IMR-90 (cell line): ENCODE measurements at regions not wholly inside any gene's neighbourhood (a gene's known extent, or its start where the extent isn't known, plus 50 kb on each side); places are given as distances from the start of the nearest gene placed in this dataset.

Source experiments
- BHLHE40 ChIP-seq: fragments of 150-350 bp; IDR thresholded peaks from 2 replicates; pipeline ENCODE4 v1.6.1; 2016; ENCODE audit warnings: mild to moderate bottlenecking, low read depth, low read length
- CEBPB ChIP-seq: IDR thresholded peaks from 2 replicates; pipeline ENCODE4 v1.6.1; 2012; ENCODE audit warnings: low read depth, low read length, improper control_type of control experiment
- CTCF ChIP-seq: conservative IDR thresholded peaks from 2 replicates; pipeline ENCODE4 v1.5.1; 2012; ENCODE audit warnings: mild to moderate bottlenecking, low read depth, low read length, improper control_type of control experiment
- FOS ChIP-seq: fragments of 150-350 bp; IDR thresholded peaks from 2 replicates; pipeline ENCODE4 v1.6.1; 2016; ENCODE audit warnings: low read depth, low read length
- MXI1 ChIP-seq: IDR thresholded peaks from 2 replicates; pipeline ENCODE4 v1.6.1; 2012; ENCODE audit warnings: low read depth, mild to moderate bottlenecking, low read length, moderate library complexity, borderline replicate concordance
- POLR2A ChIP-seq: IDR thresholded peaks from 2 replicates; pipeline ENCODE4 v1.6.1; 2012; ENCODE audit warnings: mild to moderate bottlenecking, low read depth, low read length
- RAD21 ChIP-seq: IDR thresholded peaks from 2 replicates; pipeline ENCODE4 v1.6.1; 2012; ENCODE audit warnings: low read length, improper control_type of control experiment
- RCOR1 ChIP-seq: IDR thresholded peaks from 2 replicates; pipeline ENCODE4 v1.6.1; 2012; ENCODE audit warnings: mild to moderate bottlenecking, low read length, improper control_type of control experiment; ENCODE audit not compliant: insufficient replicate concordance
- RFX5 ChIP-seq: IDR thresholded peaks from 2 replicates; pipeline ENCODE4 v1.8.0; 2012; ENCODE audit warnings: low read depth, mild to moderate bottlenecking, low read length, moderate library complexity
- SMC3 ChIP-seq: fragments of 150-350 bp; IDR thresholded peaks from 2 replicates; pipeline ENCODE4 v1.6.1; 2016; ENCODE audit warnings: low read depth, mild to moderate bottlenecking, antibody characterized with exemption, low read length, moderate library complexity
- TF ChIP-seq, protein P1 (sequence below): fragments of 150-350 bp; IDR thresholded peaks from 2 replicates; pipeline ENCODE4 v1.6.1; 2017; ENCODE audit warnings: mild to moderate bottlenecking, antibody characterized with exemption, low read length, low read depth
- TF ChIP-seq, protein P2 (sequence below): fragments of 150-350 bp; IDR thresholded peaks from 2 replicates; pipeline ENCODE4 v1.6.1; 2016; ENCODE audit warnings: low read depth, mild to moderate bottlenecking, low read length, moderate library complexity, borderline replicate concordance

- TF ChIP-seq SMC3 (no peak), CTCF (no peak), RAD21 (no peak), MXI1 (no peak), POLR2A (no peak), RCOR1 (no peak), FOS (no peak), BHLHE40 (no peak), RFX5 (no peak), CEBPB (no peak)
- TF ChIP-seq, protein P1, sequence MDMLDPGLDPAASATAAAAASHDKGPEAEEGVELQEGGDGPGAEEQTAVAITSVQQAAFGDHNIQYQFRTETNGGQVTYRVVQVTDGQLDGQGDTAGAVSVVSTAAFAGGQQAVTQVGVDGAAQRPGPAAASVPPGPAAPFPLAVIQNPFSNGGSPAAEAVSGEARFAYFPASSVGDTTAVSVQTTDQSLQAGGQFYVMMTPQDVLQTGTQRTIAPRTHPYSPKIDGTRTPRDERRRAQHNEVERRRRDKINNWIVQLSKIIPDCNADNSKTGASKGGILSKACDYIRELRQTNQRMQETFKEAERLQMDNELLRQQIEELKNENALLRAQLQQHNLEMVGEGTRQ: no peak
- TF ChIP-seq, protein P2, sequence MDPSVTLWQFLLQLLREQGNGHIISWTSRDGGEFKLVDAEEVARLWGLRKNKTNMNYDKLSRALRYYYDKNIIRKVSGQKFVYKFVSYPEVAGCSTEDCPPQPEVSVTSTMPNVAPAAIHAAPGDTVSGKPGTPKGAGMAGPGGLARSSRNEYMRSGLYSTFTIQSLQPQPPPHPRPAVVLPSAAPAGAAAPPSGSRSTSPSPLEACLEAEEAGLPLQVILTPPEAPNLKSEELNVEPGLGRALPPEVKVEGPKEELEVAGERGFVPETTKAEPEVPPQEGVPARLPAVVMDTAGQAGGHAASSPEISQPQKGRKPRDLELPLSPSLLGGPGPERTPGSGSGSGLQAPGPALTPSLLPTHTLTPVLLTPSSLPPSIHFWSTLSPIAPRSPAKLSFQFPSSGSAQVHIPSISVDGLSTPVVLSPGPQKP: no peak
Observed at GRCh38 chr16:58842156-58842555, 108.0 kb upstream of the GOT2 start.
